ENCODE measurements at regions not wholly inside any gene's neighbourhood (a gene's known extent, or its start where the extent isn't known, plus 50 kb on each side); places are given as distances from the start of the nearest gene placed in this dataset.

- TF ChIP-seq CTCF (IDR thresholded peaks at IDR 0.05; ENCODE audit: poor library complexity, severe bottlenecking) (no peak), POLR2AphosphoS5 (IDR thresholded peaks at IDR 0.05) (no peak), EP300 (conservative IDR thresholded peaks at IDR 0.05; ENCODE audit: poor library complexity, severe bottlenecking) (no peak)
These were observed 566.3 kb downstream of the LIG4 start for GRCh38 chr13:107649079-107649478.

All from neural cell (in vitro differentiated cells).